Retinal pigment epithelial cell (primary cell): ENCODE measurements at regions not wholly inside any gene's neighbourhood (a gene's known extent, or its start where the extent isn't known, plus 50 kb on each side); places are given as distances from the start of the nearest gene placed in this dataset.
A peak's percentile ranks its signal among the peaks of the same experiment; 100 is the strongest.

Source experiments
- DNase-seq: peaks from one replicate; pipeline ENCODE4 v3.0.0-alpha.2; 2010; ENCODE audit warnings: low read depth
- H3K4me3 ChIP-seq: 2 replicates; pipeline ENCODE4 v1.5.1; 2011; ENCODE audit warnings: mild to moderate bottlenecking, low read length, control low read depth, moderate library complexity
- CTCF ChIP-seq: conservative IDR thresholded peaks from 2 replicates; pipeline ENCODE4 v1.5.1; 2011; ENCODE audit warnings: low read depth, low read length, control low read depth, inconsistent platforms

- TF ChIP-seq CTCF: no peak
- no peak overlapping the region for H3K4me3 ChIP-seq
- no peak for DNase-seq
Observed at GRCh38 chr16:51559901-51560300, 408.8 kb upstream of the SALL1 start.

- H3K4me3 ChIP-seq: no peak overlapping the region
- no peak for DNase-seq
- no peak for TF ChIP-seq CTCF
Observed at GRCh38 chr16:51557670-51558069, 406.6 kb upstream of the SALL1 start.

GRCh38 chr16:51556694-51557340 lies 405.7 kb upstream of the SALL1 start:
- no peak overlapping the region for H3K4me3 ChIP-seq
- TF ChIP-seq CTCF: no peak
- DNase-seq: peak; percentile 66

GRCh38 chr16:51553910-51554309 lies 402.8 kb upstream of the SALL1 start:
- TF ChIP-seq CTCF: no peak
- no peak overlapping the region for H3K4me3 ChIP-seq
- DNase-seq: no peak

GRCh38 chr16:51553314-51553713 lies 402.2 kb upstream of the SALL1 start:
- H3K4me3 ChIP-seq: no peak overlapping the region
- no peak for DNase-seq
- TF ChIP-seq CTCF: no peak

DNA sequence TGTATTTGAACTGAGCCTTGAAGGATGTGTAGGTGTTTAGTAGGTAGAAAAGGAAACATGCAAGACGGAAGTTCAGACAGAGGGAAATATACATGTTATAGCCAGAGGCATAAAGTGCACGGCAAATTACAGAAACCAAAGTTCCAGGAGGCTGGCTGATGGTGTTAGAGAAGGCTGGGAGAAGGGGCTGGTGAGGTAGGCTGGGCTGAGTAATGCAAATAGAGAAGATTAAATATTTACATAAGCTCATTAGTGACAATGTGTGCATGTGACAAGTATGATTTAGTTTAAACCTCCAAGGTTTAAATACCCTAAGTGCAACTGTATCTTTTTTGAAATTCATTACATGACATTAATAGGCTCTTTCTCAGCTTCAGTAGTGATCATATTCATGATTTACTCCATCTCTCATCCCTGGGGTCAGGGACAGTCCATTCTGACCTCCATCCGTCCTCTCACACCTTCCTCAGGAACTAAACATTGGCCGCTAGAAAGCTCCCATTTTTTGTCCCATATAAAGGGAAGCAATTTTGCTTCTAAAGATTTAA lies 399.8 kb upstream of the SALL1 start:
- no peak for DNase-seq
- TF ChIP-seq CTCF: no peak
- H3K4me3 ChIP-seq: no peak overlapping the region

- H3K4me3 ChIP-seq: no peak overlapping the region
- DNase-seq: no peak
- TF ChIP-seq CTCF: no peak
Observed at GRCh38 chr16:51549836-51550235, 398.8 kb upstream of the SALL1 start.
